Nephron progenitor cell (in vitro differentiated cells): ENCODE measurements at regions not wholly inside any gene's neighbourhood (a gene's known extent, or its start where the extent isn't known, plus 50 kb on each side); places are given as distances from the start of the nearest gene placed in this dataset.

ENCODE experiments used
- DNase-seq: peaks from one replicate; pipeline ENCODE4 v3.0.0; 2021
- H3K27ac Mint-ChIP-seq: 2 replicates; pipeline ENCODE4 v1.8.0; 2021; ENCODE audit warnings: mild to moderate bottlenecking, moderate library complexity, mixed read lengths
- H3K27me3 Mint-ChIP-seq: 2 replicates; pipeline ENCODE4 v1.8.0; 2021; ENCODE audit warnings: mild to moderate bottlenecking, low read depth, mixed read lengths; ENCODE audit not compliant: poor library complexity
- H3K36me3 Mint-ChIP-seq: 2 replicates; pipeline ENCODE4 v1.8.0; 2021; ENCODE audit warnings: low read depth, mixed read lengths
- H3K4me1 Mint-ChIP-seq: 2 replicates; pipeline ENCODE4 v1.8.0; 2021; ENCODE audit warnings: mixed read lengths
- H3K4me3 Mint-ChIP-seq: 2 replicates; pipeline ENCODE4 v1.8.0; 2021; ENCODE audit warnings: mild to moderate bottlenecking, moderate library complexity, mixed read lengths
- H3K9me3 Mint-ChIP-seq: 2 replicates; pipeline ENCODE4 v1.8.0; 2021; ENCODE audit warnings: mild to moderate bottlenecking, moderate library complexity, mixed read lengths
- TF ChIP-seq, protein P1 (sequence below): fragments of 200-600 bp; sonication (generic); IDR thresholded peaks from 2 replicates; pipeline ENCODE4 v1.5.0; 2021; ENCODE audit warnings: antibody characterized with exemption

DNA sequence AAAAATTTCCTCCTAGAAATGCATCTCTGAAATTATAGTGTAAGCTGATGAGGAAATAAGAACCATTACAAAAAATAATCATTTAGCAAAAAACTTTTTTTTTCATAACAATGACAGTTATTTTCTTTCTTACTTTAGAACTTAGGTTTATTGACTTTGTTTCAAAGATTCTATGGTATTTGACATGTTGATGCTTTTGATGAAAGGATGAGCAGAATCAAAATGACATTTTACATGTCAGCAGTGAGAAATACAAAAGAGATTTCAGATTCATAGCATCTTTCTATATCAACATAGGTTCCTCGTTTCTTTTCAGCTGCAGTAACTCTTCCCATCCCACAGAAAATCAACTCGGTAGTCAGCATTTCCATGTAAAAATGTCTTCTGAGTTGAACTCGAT, 1226.6 kb upstream of the C9orf72 start:
- Mint-ChIP-seq H3K27ac (no peak overlapping the region), H3K27me3 (peaks cover 3% of the 10 kb centered on the region), H3K9me3 (no peaks in the 10 kb centered on the region), H3K36me3 (no peaks in the 10 kb centered on the region), H3K4me3 (no peak overlapping the region), H3K4me1 (no peaks in the 10 kb centered on the region)
- no peak for DNase-seq
- TF ChIP-seq, protein P1, sequence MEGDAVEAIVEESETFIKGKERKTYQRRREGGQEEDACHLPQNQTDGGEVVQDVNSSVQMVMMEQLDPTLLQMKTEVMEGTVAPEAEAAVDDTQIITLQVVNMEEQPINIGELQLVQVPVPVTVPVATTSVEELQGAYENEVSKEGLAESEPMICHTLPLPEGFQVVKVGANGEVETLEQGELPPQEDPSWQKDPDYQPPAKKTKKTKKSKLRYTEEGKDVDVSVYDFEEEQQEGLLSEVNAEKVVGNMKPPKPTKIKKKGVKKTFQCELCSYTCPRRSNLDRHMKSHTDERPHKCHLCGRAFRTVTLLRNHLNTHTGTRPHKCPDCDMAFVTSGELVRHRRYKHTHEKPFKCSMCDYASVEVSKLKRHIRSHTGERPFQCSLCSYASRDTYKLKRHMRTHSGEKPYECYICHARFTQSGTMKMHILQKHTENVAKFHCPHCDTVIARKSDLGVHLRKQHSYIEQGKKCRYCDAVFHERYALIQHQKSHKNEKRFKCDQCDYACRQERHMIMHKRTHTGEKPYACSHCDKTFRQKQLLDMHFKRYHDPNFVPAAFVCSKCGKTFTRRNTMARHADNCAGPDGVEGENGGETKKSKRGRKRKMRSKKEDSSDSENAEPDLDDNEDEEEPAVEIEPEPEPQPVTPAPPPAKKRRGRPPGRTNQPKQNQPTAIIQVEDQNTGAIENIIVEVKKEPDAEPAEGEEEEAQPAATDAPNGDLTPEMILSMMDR: no peak

DNA sequence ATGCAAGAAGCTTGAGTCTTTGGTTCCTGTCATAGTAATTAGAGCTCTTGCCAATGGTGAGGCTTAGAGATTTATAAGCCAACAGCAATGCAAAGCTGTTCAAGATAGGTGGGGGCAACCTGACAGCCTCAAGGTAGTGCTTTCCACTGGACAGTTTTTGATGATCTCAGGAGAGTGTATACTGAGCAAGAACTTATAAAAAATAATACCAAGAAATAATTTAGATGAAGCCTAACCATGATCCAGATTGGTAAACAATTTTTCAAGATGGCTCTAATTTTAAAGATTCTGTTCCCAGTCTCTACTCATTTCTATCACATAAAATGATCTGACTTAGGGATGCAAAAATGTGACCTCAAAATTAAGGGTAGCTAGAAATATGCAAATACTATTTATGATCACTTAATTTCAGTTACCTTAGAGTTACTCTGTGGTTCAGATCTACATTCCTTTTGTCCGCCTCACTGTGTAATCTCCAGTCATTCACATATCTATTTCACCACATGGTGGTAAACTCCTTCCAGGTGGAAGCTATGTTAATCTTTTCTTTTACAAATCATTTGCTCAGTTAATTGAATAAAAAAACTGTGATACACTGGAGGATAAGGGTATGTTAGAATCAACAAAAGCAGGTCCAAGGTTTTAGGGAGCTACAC, 1228.0 kb upstream of the C9orf72 start:
- Mint-ChIP-seq H3K27me3 (peaks cover 3% of the 10 kb centered on the region), H3K4me3 (no peak overlapping the region), H3K36me3 (no peaks in the 10 kb centered on the region), H3K9me3 (no peaks in the 10 kb centered on the region), H3K4me1 (no peaks in the 10 kb centered on the region), H3K27ac (no peak overlapping the region)
- DNase-seq: no peak
- TF ChIP-seq, protein P1: no peak

GRCh38 chr9:28805197-28805596, 1231.9 kb upstream of the C9orf72 start:
- DNase-seq: no peak
- peaks cover 3% of the 10 kb centered on the region for H3K27me3 Mint-ChIP-seq
- no peak overlapping the region for H3K27ac Mint-ChIP-seq
- TF ChIP-seq, protein P1: no peak
- no peaks in the 10 kb centered on the region for H3K9me3 Mint-ChIP-seq
- no peaks in the 10 kb centered on the region for H3K36me3 Mint-ChIP-seq
- H3K4me3 Mint-ChIP-seq: no peak overlapping the region
- H3K4me1 Mint-ChIP-seq: no peaks in the 10 kb centered on the region

- TF ChIP-seq, protein P1: no peak
- Mint-ChIP-seq H3K27me3 (peaks cover 3% of the 10 kb centered on the region), H3K4me3 (no peak overlapping the region), H3K36me3 (no peaks in the 10 kb centered on the region), H3K9me3 (no peaks in the 10 kb centered on the region), H3K4me1 (no peaks in the 10 kb centered on the region), H3K27ac (no peak overlapping the region)
- no peak for DNase-seq
Observed at GRCh38 chr9:28808042-28808441, 1234.8 kb upstream of the C9orf72 start.

DNA sequence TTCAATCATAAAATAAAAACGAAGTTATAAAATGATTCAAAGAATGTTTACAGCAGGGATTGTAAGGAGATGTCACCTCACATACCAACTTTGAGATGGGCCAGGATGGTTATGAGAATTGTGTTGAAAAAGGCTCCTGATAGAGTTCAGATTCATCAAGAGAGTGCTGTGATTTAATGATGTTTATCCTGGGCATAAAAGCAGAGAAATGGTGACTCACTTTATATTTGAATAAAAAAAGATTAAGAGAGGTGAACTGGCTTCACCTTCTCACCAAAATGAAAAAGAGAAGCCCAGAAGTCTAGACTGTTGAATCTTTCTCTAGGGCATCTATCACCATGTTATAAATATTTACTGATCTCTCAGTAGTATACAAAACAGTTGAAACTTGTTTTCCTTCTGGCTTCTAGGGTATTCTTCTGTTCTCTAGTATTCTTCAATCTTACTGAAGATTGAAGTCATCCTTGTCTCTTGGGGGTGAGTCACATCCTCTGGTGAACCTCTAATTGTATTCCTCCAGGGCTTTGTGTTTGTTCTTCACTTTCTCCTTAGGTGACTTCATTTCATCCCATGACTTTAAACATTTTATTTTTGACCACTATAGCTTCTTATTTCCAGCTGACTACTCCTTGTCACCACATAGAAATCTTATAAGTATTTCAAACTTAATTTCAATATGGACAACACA, 1237.3 kb upstream of the C9orf72 start:
- H3K36me3 Mint-ChIP-seq: no peaks in the 10 kb centered on the region
- H3K9me3 Mint-ChIP-seq: no peaks in the 10 kb centered on the region
- no peaks in the 10 kb centered on the region for H3K27me3 Mint-ChIP-seq
- no peak overlapping the region for H3K4me3 Mint-ChIP-seq
- no peak overlapping the region for H3K27ac Mint-ChIP-seq
- DNase-seq: no peak
- H3K4me1 Mint-ChIP-seq: no peaks in the 10 kb centered on the region
- TF ChIP-seq, protein P1: no peak

DNA sequence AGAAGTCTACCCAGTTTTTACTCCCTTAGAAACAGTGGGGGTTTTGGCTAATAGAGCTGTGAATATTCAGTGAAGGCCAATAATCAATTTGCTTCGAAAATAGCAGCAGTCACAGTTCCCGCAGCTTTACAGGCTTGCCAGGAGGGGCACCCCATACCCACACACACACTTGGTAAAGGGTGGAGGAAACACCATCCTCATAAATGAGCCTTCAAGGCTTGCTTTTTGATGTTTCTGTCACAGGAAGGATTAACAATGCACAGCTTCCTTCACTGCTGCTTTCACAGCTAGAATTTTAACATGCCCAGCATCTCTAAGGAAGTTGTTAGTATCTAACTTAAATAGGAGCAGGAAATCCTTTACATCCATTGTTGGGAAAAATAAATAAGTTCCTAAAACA, 1247.5 kb upstream of the C9orf72 start:
- Mint-ChIP-seq H3K9me3 (no peaks in the 10 kb centered on the region), H3K4me3 (no peak overlapping the region), H3K27me3 (peaks cover 4% of the 10 kb centered on the region), H3K4me1 (peaks cover 13% of the 10 kb centered on the region), H3K36me3 (no peaks in the 10 kb centered on the region), H3K27ac (no peak overlapping the region)
- TF ChIP-seq, protein P1: no peak
- DNase-seq: no peak
